ENCODE measurements at regions not wholly inside any gene's neighbourhood (a gene's known extent, or its start where the extent isn't known, plus 50 kb on each side); places are given as distances from the start of the nearest gene placed in this dataset.
"Not testable (repeated sequence)": the region's sequence is repeated elsewhere in the genome, so short reads cannot be mapped to it uniquely, and the experiment has no call there.

DNA sequence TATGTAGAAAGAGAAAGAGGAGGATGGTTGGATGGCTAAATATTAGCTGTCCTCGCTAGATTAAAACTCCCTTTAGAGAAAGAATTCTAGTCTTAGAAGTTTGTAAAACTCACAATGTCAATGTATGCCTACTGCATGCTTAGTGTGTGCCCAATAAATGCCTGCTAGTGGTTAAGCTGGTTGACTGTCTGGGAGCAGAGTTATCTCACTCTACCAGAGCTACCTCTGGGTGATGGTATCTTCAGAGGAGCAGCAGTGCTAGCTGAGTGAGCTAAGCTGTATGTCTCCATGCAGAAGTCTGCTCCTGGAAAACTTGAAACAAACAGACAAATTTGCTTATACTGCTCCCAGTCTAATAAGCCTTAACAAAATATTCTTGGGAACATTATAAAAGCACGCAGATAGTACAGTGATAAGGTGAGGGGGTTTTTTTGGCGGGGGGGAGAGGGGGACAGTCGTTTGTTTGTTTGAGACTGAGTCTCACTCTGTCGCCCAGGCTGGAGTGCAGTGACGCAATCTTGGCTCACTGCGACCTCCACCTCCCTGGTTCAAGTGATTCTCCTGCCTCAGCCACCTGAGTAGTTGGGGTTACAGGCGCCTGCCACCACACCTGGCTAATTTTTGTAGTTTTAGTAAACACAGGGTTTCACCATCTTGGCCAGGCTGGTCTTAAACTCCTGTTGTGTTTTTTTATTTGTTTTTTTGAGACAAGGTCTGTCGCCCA lies 202.8 kb upstream of the TSC22D1 start:
- no peak for DNase-seq (ENCODE audit: low read depth in 4 of 6, low spot score in 6 of 6)
- WGBS (ENCODE audit: insufficient coverage) = 91% methylated on average over 6 of the region's 9 CpGs
- no peak overlapping the region for H3K27ac ChIP-seq (ENCODE audit: low read depth, low read length)
- no peak overlapping the region for H3K4me3 ChIP-seq (ENCODE audit: low read depth, low read length)
- H3K9me3 ChIP-seq (ENCODE audit: control insufficient read depth, insufficient read depth, low read length) = no peaks in the 10 kb centered on the region
- H3K27me3 ChIP-seq (ENCODE audit: control insufficient read depth, insufficient read depth, low read length) = no peaks in the 10 kb centered on the region
- no peaks in the 10 kb centered on the region for H3K4me1 ChIP-seq (ENCODE audit: control insufficient read depth, insufficient read depth, low read length)
- no peaks in the 10 kb centered on the region for H3K36me3 ChIP-seq (ENCODE audit: control insufficient read depth, insufficient read depth, low read length)

DNA sequence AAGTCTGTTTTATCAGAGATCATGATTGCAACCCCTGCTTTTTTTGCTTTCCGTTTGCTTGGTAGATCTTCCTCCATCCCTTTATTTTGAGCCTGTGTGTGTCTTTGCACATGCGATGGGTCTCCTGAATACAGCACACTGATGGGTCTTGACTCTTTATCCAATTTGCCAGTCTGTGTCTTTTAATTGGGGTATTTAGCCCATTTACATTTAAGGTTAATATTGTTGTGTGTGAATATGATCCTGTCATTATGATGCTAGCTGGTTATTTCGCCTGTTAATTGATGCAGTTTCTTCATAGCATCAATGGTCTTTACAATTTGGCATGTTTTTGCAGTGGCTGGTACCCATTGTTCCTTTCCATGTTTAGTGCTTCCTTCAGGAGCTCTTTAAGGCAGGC lies 199.2 kb upstream of the TSC22D1 start:
- not testable (repeated sequence) for H3K4me3 ChIP-seq (ENCODE audit: low read depth, low read length); H3K36me3 ChIP-seq (ENCODE audit: control insufficient read depth, insufficient read depth, low read length); H3K27ac ChIP-seq (ENCODE audit: low read depth, low read length); H3K9me3 ChIP-seq (ENCODE audit: control insufficient read depth, insufficient read depth, low read length); H3K4me1 ChIP-seq (ENCODE audit: control insufficient read depth, insufficient read depth, low read length); H3K27me3 ChIP-seq (ENCODE audit: control insufficient read depth, insufficient read depth, low read length); DNase-seq (ENCODE audit: low read depth in 4 of 6, low spot score in 6 of 6)
- WGBS (ENCODE audit: insufficient coverage) = 90% methylated on average over 2 of the region's 3 CpGs

DNA sequence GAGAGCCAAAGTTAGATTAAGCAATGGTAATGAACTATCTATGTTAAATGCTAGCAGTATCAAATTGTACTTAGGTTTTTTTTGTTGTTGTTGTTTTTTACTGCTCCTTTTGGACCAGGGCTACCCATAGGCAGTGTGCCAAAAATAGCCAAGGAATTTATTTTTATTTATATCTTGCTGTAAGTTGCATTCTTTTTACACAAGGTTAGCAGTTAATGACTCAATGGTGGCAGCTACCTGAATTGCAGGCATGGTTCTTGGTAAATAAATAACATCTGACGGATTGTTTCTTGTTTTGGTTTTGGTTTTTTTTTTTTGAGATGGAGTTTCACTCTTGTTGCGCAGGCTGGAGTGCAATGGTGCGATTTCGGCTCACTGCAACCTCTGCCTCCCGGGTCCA lies 194.8 kb upstream of the TSC22D1 start:
- Histone ChIP-seq H3K4me3 (ENCODE audit: low read depth, low read length) (no peak overlapping the region), H3K36me3 (ENCODE audit: control insufficient read depth, insufficient read depth, low read length) (no peaks in the 10 kb centered on the region), H3K27ac (ENCODE audit: low read depth, low read length) (no peak overlapping the region), H3K4me1 (ENCODE audit: control insufficient read depth, insufficient read depth, low read length) (no peaks in the 10 kb centered on the region), H3K9me3 (ENCODE audit: control insufficient read depth, insufficient read depth, low read length) (no peaks in the 10 kb centered on the region), H3K27me3 (ENCODE audit: control insufficient read depth, insufficient read depth, low read length) (no peaks in the 10 kb centered on the region)
- 100% methylated on average over 1 of the region's 5 CpGs for WGBS (ENCODE audit: insufficient coverage)
- no peak for DNase-seq (ENCODE audit: low read depth in 4 of 6, low spot score in 6 of 6)

DNA sequence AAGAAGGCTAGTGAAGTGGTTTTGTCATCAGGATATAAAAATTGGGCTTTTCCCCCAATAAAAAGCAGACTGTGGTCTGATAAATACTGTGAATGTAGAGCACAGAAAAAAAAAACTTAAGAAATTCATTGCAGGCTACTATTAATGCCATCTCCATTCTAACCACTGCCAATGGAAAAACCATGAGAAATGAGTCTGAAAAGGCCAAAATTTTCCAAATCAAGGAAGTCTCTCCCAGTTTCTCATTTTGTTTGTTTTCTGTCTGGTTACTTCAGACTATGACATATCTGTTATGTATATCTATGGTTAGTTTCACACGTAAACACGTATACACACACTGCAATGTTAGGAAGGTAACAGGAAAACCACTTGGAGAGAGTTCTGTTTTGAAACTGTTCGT lies 193.6 kb upstream of the TSC22D1 start:
- no peak for DNase-seq (ENCODE audit: low read depth in 4 of 6, low spot score in 6 of 6)
- no peak overlapping the region for H3K27ac ChIP-seq (ENCODE audit: low read depth, low read length)
- no peak overlapping the region for H3K4me3 ChIP-seq (ENCODE audit: low read depth, low read length)
- WGBS (ENCODE audit: insufficient coverage) = no CpG with 5 or more reads among the region's 3 CpGs
- peaks cover 2% of the 10 kb centered on the region for H3K4me1 ChIP-seq (ENCODE audit: control insufficient read depth, insufficient read depth, low read length)
- no peaks in the 10 kb centered on the region for H3K9me3 ChIP-seq (ENCODE audit: control insufficient read depth, insufficient read depth, low read length)
- no peaks in the 10 kb centered on the region for H3K36me3 ChIP-seq (ENCODE audit: control insufficient read depth, insufficient read depth, low read length)
- no peaks in the 10 kb centered on the region for H3K27me3 ChIP-seq (ENCODE audit: control insufficient read depth, insufficient read depth, low read length)

DNA sequence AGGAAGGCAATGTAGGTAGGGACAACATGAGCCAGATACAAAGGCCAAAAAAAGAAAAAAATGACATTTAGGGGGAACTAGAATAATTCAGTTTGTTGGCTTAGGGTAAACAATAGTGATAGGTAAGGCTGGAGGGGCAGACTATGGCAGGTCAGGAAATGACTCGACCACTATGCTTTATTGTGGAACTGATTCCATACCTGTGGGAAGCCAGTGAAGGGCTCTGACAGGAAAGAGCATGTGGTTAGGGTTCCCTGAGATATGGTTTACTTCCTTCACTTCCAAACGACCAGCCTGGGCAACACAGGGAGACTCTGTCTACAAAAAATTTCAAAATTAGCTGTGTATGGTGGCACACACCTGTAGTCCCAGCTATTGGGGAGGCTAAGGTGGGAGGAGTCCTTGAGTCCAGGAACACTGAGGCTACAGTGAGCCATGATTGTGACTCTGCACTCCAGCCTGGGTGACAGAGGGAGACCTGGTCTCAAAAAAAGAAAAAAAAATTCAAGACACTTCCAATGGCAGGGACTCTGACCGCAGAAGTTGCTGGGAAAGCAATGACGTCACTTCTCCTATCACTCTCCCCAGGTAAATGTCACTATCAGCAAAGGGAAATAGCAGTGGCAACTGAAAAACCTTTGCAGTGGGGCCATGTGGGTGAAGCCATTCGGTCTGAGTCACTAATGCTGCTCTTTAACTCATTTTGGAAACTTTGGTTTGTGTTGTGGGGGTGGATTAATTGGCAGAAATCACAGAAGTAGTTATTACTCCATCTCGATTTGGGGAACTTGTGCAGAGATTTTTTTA lies 192.8 kb upstream of the TSC22D1 start:
- Histone ChIP-seq H3K36me3 (ENCODE audit: control insufficient read depth, insufficient read depth, low read length) (no peaks in the 10 kb centered on the region), H3K4me3 (ENCODE audit: low read depth, low read length) (no peak overlapping the region), H3K27me3 (ENCODE audit: control insufficient read depth, insufficient read depth, low read length) (peaks cover 4% of the 10 kb centered on the region), H3K27ac (ENCODE audit: low read depth, low read length) (no peak overlapping the region), H3K9me3 (ENCODE audit: control insufficient read depth, insufficient read depth, low read length) (no peaks in the 10 kb centered on the region), H3K4me1 (ENCODE audit: control insufficient read depth, insufficient read depth, low read length) (peaks cover 9% of the 10 kb centered on the region)
- WGBS (ENCODE audit: insufficient coverage) = 89% methylated on average over 3 of the region's 6 CpGs
- DNase-seq (ENCODE audit: low read depth in 4 of 6, low spot score in 6 of 6) = no peak

DNA sequence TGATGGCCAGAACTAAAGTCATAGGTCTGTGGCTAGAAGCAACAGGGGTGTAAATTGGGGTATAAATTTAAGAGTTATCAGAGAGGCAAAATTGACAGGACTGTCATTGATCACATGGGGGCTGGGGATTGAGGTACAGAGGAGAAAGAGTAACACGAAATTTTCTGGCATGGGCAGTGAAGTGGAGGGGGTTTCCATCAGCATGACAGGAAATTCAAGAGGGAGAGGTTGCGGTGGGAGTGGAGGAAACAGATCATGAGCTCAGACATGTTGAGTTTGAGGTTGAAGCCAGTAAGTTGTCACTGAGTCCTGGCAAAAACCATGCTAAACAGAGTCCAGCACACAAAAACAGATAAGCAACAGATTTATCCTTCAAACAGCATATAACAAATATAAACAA lies 192.1 kb upstream of the TSC22D1 start:
- DNase-seq (ENCODE audit: low read depth in 4 of 6, low spot score in 6 of 6) = no peak
- 42% methylated on average over 1 of the region's 2 CpGs for WGBS (ENCODE audit: insufficient coverage)
- peaks cover 15% of the 10 kb centered on the region for H3K4me1 ChIP-seq (ENCODE audit: control insufficient read depth, insufficient read depth, low read length)

DNA sequence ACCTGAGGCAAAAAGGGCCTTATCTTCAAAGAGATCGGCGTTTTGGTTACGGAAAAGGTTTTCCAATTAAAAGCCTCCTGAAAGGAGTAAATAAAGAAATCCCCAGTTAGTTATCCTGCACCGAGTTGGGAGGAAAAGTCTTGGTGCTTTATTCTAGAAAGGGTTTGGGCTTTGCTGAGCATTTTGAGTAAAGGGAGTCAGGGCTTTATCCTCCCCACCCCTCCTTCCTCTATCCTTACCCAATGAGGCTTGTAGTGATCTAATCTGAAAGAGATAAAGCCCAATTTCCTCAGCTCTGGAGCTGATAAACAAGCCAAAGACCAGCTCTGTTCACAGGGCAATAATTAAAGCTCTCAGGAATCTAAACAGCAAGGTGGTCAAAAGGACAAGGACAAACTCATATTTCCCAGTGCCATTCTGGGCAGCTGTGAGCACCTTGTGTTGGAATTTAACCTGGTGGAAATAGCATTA lies 188.9 kb upstream of the TSC22D1 start:
- WGBS (ENCODE audit: insufficient coverage) = 60% methylated on average over 1 of the region's 4 CpGs
- Histone ChIP-seq H3K36me3 (ENCODE audit: control insufficient read depth, insufficient read depth, low read length) (no peaks in the 10 kb centered on the region), H3K4me1 (ENCODE audit: control insufficient read depth, insufficient read depth, low read length) (peaks cover 15% of the 10 kb centered on the region), H3K27ac (ENCODE audit: low read depth, low read length) (no peak overlapping the region), H3K9me3 (ENCODE audit: control insufficient read depth, insufficient read depth, low read length) (no peaks in the 10 kb centered on the region), H3K27me3 (ENCODE audit: control insufficient read depth, insufficient read depth, low read length) (peaks cover 4% of the 10 kb centered on the region), H3K4me3 (ENCODE audit: low read depth, low read length) (no peak overlapping the region)
- peak in 1 of 6 donors; percentile 51 for DNase-seq (ENCODE audit: low read depth in 4 of 6, low spot score in 6 of 6)

More for the DNA sequence above, 192.1 kb upstream of the TSC22D1 start:
- H3K36me3 ChIP-seq (ENCODE audit: control insufficient read depth, insufficient read depth, low read length) = no peaks in the 10 kb centered on the region
- no peaks in the 10 kb centered on the region for H3K9me3 ChIP-seq (ENCODE audit: control insufficient read depth, insufficient read depth, low read length)
- H3K27ac ChIP-seq (ENCODE audit: low read depth, low read length) = no peak overlapping the region
- peaks cover 4% of the 10 kb centered on the region for H3K27me3 ChIP-seq (ENCODE audit: control insufficient read depth, insufficient read depth, low read length)
- no peak overlapping the region for H3K4me3 ChIP-seq (ENCODE audit: low read depth, low read length)

DNA sequence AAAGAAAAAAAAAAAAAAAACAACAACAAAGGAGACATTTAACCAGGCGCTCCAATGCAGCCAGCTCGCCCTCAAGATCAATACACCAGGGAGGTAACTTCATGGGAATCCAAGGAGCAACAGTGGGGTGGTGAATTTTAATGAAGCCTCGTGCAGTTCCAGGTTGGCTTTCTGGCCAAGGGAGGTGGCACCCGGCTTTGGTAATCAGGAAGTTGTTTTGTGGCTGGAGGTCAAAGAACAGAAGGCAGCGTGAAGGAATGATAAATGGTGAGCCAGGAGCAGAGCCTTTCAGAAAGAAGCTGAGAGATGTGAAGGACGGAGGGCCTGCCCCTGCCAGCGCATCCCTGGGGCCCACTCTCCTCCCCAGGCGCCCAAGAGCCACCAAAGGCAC lies 188.2 kb upstream of the TSC22D1 start:
- H3K36me3 ChIP-seq (ENCODE audit: control insufficient read depth, insufficient read depth, low read length) = no peaks in the 10 kb centered on the region
- peaks cover 4% of the 10 kb centered on the region for H3K27me3 ChIP-seq (ENCODE audit: control insufficient read depth, insufficient read depth, low read length)
- 10% methylated on average over 3 of the region's 8 CpGs for WGBS (ENCODE audit: insufficient coverage)
- no peak overlapping the region for H3K4me3 ChIP-seq (ENCODE audit: low read depth, low read length)
- H3K4me1 ChIP-seq (ENCODE audit: control insufficient read depth, insufficient read depth, low read length) = peaks cover 15% of the 10 kb centered on the region
- H3K27ac ChIP-seq (ENCODE audit: low read depth, low read length) = no peak overlapping the region
- peak in 5 of 6 donors; percentile 24 to 86 (median 53) for DNase-seq (ENCODE audit: low read depth in 4 of 6, low spot score in 6 of 6)
- H3K9me3 ChIP-seq (ENCODE audit: control insufficient read depth, insufficient read depth, low read length) = no peaks in the 10 kb centered on the region

DNA sequence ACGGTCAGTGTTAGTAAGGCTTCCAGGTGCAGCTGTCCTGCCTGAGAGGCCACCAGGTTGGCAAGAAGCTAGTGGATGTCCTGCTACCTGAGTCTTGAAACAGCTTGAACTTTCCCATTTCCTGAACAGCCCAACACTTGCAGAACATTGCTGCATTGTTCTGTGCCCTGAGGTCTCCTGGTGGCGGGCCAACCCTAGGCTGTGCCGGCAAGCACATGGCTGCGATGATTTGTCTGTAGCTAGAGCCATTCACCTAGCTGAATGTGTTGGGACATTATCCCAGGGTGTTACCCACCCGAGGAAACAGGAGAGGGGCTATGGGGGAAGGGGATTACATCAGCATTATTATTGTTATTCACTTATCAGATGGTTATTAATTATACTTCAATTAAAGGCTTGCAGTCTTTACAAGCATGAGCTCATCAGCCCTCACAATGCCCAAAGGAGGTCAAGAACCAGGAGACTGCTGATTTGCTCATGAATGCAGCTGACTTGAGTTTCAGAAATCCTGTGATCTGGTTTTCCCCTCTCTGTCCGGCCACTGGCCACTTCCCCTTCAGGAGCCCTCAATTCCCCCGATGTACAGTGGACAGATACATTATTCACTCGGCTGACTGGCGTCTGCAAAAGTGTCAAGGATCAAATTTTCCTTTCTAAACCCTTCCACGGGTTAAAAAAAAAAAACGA lies 187.6 kb upstream of the TSC22D1 start:
- Histone ChIP-seq H3K9me3 (ENCODE audit: control insufficient read depth, insufficient read depth, low read length) (no peaks in the 10 kb centered on the region), H3K4me3 (ENCODE audit: low read depth, low read length) (no peak overlapping the region), H3K27ac (ENCODE audit: low read depth, low read length) (no peak overlapping the region), H3K27me3 (ENCODE audit: control insufficient read depth, insufficient read depth, low read length) (peaks cover 4% of the 10 kb centered on the region), H3K4me1 (ENCODE audit: control insufficient read depth, insufficient read depth, low read length) (peaks cover 15% of the 10 kb centered on the region), H3K36me3 (ENCODE audit: control insufficient read depth, insufficient read depth, low read length) (no peaks in the 10 kb centered on the region)
- WGBS (ENCODE audit: insufficient coverage) = 29% methylated on average over 5 of the region's 11 CpGs
- peak in 2 of 6 donors; percentile 27 to 67 for DNase-seq (ENCODE audit: low read depth in 4 of 6, low spot score in 6 of 6)

Data from spinal cord (tissue), 9 donors.